Parathyroid adenoma (tissue), 2 donors: ENCODE measurements at regions not wholly inside any gene's neighbourhood (a gene's known extent, or its start where the extent isn't known, plus 50 kb on each side); places are given as distances from the start of the nearest gene placed in this dataset.

Source experiments
- H2AFZ ChIP-seq: fragments of 300-600 bp; sonication (generic); one replicate; pipeline ENCODE4 v1.7.0; 2017; ENCODE audit warnings: antibody characterized with exemption, mild to moderate bottlenecking
- H3K27ac ChIP-seq: fragments of 300-600 bp; sonication (generic); one replicate; pipeline ENCODE4 v1.7.0; 2017
- H3K27me3 ChIP-seq: fragments of 300-600 bp; sonication (generic); one replicate; pipeline ENCODE4 v1.7.0; 2017; ENCODE audit warnings: low read length; ENCODE audit not compliant: control insufficient read depth, insufficient read depth
- H3K36me3 ChIP-seq: fragments of 300-600 bp; sonication (generic); one replicate; pipeline ENCODE4 v1.7.0; 2017; ENCODE audit warnings: low read length; ENCODE audit not compliant: control insufficient read depth, insufficient read depth
- H3K4me1 ChIP-seq: fragments of 300-600 bp; sonication (generic); one replicate; pipeline ENCODE4 v1.7.0; 2017; ENCODE audit warnings: control low read depth
- H3K4me2 ChIP-seq: fragments of 300-600 bp; sonication (generic); one replicate; pipeline ENCODE4 v1.7.0; 2017; ENCODE audit warnings: low read length
- H3K4me3 ChIP-seq: fragments of 300-600 bp; sonication (generic); one replicate; pipeline ENCODE4 v1.7.0; 2017; ENCODE audit warnings: low read depth, low read length
- H3K79me2 ChIP-seq: fragments of 300-600 bp; sonication (generic); one replicate; pipeline ENCODE4 v1.7.0; 2017; ENCODE audit warnings: control low read depth
- H3K9ac ChIP-seq: fragments of 300-600 bp; sonication (generic); one replicate; pipeline ENCODE4 v1.7.0; 2017; ENCODE audit warnings: mild to moderate bottlenecking
- H3K9me3 ChIP-seq: fragments of 300-600 bp; sonication (generic); one replicate; pipeline ENCODE4 v1.7.0; 2017; ENCODE audit warnings: low read length; ENCODE audit not compliant: control insufficient read depth
- TF ChIP-seq, protein P1 (sequence below): fragments of 300-600 bp; sonication (generic); IDR thresholded peaks from one replicate; pipeline ENCODE4 v1.7.0; 2017; ENCODE audit warnings: antibody characterized with exemption, mild to moderate bottlenecking
- donor health status: primary hyperparathyroidism.

DNA sequence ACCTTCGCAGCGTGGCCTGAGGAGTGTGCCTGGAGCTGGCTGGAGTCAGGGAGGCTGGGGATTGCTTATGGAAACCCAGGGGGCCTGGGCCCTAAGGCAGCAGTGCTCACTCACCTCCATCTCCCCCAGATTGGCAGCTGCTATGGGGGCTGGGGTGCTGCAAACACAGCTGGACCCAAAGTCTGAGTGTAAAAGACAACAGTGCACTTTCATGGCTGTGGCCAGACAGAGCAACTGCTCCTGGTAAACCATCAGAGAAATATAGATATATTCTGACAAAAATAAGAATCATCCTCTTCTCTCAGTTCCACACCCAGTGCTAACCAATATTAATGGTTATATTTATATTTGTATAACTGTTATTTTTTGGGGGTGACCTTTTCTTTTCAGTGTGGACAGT lies 123.9 kb downstream of the TENT4A start:
- Histone ChIP-seq H3K4me2 (no peak overlapping the region), H3K79me2 (no peaks in the 10 kb centered on the region), H3K9me3 (no peaks in the 10 kb centered on the region), H3K36me3 (no peaks in the 10 kb centered on the region), H3K27ac (no peak overlapping the region), H3K27me3 (no peaks in the 10 kb centered on the region), H3K9ac (no peak overlapping the region), H2AFZ (no peak overlapping the region), H3K4me3 (no peak overlapping the region), H3K4me1 (no peaks in the 10 kb centered on the region)
- TF ChIP-seq, protein P1, sequence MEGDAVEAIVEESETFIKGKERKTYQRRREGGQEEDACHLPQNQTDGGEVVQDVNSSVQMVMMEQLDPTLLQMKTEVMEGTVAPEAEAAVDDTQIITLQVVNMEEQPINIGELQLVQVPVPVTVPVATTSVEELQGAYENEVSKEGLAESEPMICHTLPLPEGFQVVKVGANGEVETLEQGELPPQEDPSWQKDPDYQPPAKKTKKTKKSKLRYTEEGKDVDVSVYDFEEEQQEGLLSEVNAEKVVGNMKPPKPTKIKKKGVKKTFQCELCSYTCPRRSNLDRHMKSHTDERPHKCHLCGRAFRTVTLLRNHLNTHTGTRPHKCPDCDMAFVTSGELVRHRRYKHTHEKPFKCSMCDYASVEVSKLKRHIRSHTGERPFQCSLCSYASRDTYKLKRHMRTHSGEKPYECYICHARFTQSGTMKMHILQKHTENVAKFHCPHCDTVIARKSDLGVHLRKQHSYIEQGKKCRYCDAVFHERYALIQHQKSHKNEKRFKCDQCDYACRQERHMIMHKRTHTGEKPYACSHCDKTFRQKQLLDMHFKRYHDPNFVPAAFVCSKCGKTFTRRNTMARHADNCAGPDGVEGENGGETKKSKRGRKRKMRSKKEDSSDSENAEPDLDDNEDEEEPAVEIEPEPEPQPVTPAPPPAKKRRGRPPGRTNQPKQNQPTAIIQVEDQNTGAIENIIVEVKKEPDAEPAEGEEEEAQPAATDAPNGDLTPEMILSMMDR = no peak

DNA sequence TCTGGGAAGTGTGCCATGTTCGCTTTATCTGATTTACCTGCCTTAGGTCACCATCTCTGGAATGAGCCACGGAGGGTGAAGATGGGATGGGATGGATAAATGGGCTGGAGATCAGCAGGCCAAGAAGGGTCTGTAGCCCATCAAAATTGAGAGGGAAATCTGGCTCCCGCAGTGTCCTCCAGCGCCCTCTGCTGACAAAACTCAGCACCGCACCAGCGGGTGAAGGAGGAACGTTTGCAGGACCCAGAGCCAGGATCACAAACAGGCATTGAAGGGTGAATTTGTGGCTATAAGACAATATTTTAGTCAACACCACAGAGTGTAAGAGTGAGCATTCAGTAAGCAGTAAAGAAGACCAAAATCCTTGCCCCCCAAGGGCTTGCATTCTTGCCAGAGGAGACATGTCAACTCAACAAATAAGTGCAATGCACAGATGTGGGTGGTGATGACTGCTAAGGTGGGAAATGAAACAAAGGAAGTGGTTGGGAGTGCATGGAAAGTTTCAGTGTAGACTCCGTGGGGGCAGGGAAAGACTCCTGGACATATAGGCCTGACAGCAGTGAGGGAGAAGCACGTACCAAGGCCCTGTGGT lies 124.4 kb downstream of the TENT4A start:
- no peak overlapping the region for H3K9ac ChIP-seq
- no peaks in the 10 kb centered on the region for H3K36me3 ChIP-seq
- TF ChIP-seq, protein P1 = peak; percentile 22

DNA sequence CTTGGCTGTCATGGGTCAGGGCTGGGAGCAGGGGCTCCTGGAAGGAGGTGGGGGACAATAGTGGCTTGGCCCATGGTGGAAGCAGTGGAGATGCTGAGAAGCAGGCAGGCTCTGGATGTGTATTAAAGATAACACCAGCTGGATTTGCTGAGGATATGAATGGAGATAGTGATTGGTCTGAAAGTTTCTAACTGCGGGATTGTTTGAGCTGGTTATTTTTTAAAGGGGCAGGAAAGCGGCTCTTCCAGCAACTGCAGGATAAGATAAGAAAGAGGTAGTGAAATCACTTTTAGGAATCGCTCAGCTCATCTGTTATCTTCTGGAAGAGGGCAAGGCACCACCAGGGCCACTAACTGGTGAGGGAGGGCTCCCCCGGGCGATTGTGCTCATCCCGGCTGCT lies 125.5 kb downstream of the TENT4A start:
- H3K27me3 ChIP-seq = no peaks in the 10 kb centered on the region
- no peak overlapping the region for H3K9ac ChIP-seq
- H3K4me2 ChIP-seq = no peak overlapping the region
- TF ChIP-seq, protein P1 = no peak
- H3K4me3 ChIP-seq = no peak overlapping the region
- H2AFZ ChIP-seq = no peak overlapping the region
- no peaks in the 10 kb centered on the region for H3K4me1 ChIP-seq
- H3K36me3 ChIP-seq = no peaks in the 10 kb centered on the region
- H3K9me3 ChIP-seq = no peaks in the 10 kb centered on the region
- H3K79me2 ChIP-seq = no peaks in the 10 kb centered on the region
- H3K27ac ChIP-seq = no peak overlapping the region

More for the DNA sequence above, 124.4 kb downstream of the TENT4A start:
- no peaks in the 10 kb centered on the region for H3K27me3 ChIP-seq
- H3K79me2 ChIP-seq = no peaks in the 10 kb centered on the region
- H3K4me1 ChIP-seq = no peaks in the 10 kb centered on the region
- H3K4me2 ChIP-seq = no peak overlapping the region
- no peak overlapping the region for H2AFZ ChIP-seq
- no peak overlapping the region for H3K27ac ChIP-seq
- H3K4me3 ChIP-seq = no peak overlapping the region
- no peaks in the 10 kb centered on the region for H3K9me3 ChIP-seq

DNA sequence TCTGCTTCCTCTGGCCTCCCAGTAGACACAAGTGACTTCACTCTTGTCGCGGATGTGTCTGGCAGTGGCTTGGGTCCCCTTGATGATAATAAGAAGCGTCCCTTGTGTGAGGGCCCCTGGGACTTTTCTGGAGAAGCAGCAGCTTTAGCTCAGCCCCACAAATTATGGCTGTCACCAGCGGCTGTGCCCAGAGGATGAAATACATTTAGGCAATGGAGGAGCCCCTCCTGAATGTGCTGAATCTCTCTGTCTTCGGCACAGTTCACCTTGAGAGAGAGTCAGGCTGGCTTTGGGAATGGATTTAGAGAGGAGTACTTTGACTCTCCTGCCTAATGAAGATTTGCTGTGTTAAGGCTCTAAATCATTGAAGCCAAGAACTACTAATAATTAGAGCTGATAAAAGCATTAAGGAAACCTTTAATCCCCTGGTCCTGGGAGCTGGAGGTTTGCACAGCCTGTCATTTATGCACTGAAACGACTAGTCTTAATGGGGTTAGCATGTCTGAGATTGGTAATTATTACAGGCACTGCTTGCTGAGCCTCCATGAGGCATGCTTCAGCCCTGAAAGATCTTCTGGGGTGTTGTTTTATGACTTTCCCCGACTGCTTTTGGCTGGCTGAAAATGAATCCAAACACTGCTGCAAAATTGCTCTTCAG lies 127.0 kb downstream of the TENT4A start:
- Histone ChIP-seq H3K9ac (no peak overlapping the region), H3K27me3 (no peaks in the 10 kb centered on the region), H3K9me3 (no peaks in the 10 kb centered on the region), H3K4me3 (no peak overlapping the region), H2AFZ (no peak overlapping the region), H3K79me2 (no peaks in the 10 kb centered on the region), H3K4me2 (no peak overlapping the region), H3K36me3 (no peaks in the 10 kb centered on the region), H3K27ac (no peak overlapping the region), H3K4me1 (no peaks in the 10 kb centered on the region)
- TF ChIP-seq, protein P1 = no peak

DNA sequence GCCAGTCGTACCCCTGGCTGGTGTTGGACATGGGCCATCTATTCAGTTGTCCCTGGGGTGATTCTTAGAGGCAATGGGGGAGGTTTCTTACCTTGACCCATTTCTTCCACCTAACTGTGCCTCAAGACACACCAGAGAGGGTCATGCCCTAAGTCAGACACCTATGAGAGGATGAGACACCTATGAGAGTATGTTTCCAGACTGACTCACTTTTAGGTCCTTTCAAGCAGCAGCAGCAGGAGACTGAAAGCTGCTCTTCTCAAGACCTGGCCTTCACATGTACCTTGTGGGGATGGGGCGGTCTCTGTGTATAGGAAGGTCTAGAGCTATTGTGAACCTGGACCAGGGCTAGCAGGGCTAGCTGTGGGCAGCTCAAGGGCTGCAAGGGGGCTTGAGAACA lies 130.1 kb downstream of the TENT4A start:
- Histone ChIP-seq H3K9me3 (no peaks in the 10 kb centered on the region), H3K9ac (no peak overlapping the region), H3K4me2 (no peak overlapping the region), H3K79me2 (no peaks in the 10 kb centered on the region), H3K27me3 (no peaks in the 10 kb centered on the region), H3K27ac (no peak overlapping the region), H3K4me3 (no peak overlapping the region), H3K4me1 (no peaks in the 10 kb centered on the region), H2AFZ (no peak overlapping the region), H3K36me3 (no peaks in the 10 kb centered on the region)
- TF ChIP-seq, protein P1 = no peak
